ENCODE measurements at regions not wholly inside any gene's neighbourhood (a gene's known extent, or its start where the extent isn't known, plus 50 kb on each side); places are given as distances from the start of the nearest gene placed in this dataset.
A peak's percentile ranks its signal among the peaks of the same experiment; 100 is the strongest.
"Not testable (repeated sequence)": the region's sequence is repeated elsewhere in the genome, so short reads cannot be mapped to it uniquely, and the experiment has no call there.

DNA sequence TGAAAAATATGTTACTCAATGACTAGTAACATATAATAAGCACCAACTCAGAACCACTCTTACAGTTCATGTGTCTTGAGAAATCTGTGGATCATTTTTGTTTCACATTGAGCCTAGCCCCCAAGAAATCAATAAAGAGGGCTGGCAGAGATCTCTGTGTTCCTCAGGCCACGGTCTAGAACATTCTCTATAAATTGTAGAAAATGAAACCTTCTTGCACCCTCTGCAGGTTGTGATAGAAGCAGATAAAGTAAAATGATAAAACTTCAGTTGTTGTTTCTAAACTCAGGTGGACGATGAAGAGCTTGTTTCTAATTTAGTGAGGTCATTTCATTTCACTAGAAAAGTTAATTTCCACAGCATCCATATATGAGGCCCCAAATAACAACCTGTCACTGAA, 182.7 kb downstream of the KIT start:
- no peak overlapping the region for H3K27ac ChIP-seq
- TF ChIP-seq CTCF (IDR thresholded peaks at IDR 0.05): no peak
- H3K9me3 ChIP-seq: no peaks in the 10 kb centered on the region
- H3K4me1 ChIP-seq: no peaks in the 10 kb centered on the region
- H3K4me3 ChIP-seq: no peak overlapping the region
- no peak for DNase-seq (ENCODE audit: low spot score in 2 of 2)
- H3K36me3 ChIP-seq: no peaks in the 10 kb centered on the region
- no peaks in the 10 kb centered on the region for H3K27me3 ChIP-seq
- 70% methylated on average over 2 of the region's 2 CpGs for WGBS

DNA sequence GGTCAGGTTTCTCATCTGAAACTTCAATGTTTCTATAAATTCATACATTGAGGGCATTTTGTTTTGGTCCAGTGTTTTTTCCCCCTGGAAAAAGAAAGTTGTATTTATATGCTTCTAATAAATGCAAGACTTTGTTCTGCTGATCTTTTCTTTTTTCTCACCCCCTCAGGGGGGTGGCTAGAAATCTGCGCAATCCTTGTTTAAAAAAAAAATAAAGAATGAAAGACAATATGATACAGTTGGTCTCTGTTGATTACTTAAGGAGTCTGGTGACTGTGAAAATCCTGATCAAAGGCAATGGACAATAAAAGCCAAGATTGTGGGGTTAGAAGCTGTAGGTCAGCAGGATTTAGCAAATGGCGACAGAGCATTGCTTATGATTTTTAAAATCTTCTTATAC, 180.5 kb downstream of the KIT start:
- Histone ChIP-seq H3K36me3 (no peaks in the 10 kb centered on the region), H3K27ac (no peak overlapping the region), H3K9me3 (no peaks in the 10 kb centered on the region), H3K27me3 (no peaks in the 10 kb centered on the region), H3K4me3 (no peak overlapping the region), H3K4me1 (no peaks in the 10 kb centered on the region)
- DNase-seq (ENCODE audit: low spot score in 2 of 2): no peak
- TF ChIP-seq CTCF (IDR thresholded peaks at IDR 0.05) (no peak), POLR2A (IDR thresholded peaks at IDR 0.05) (no peak), EP300 (IDR thresholded peaks at IDR 0.05) (no peak), POLR2AphosphoS5 (IDR thresholded peaks at IDR 0.05) (no peak)
- WGBS: 87% methylated on average over 2 of the region's 2 CpGs

DNA sequence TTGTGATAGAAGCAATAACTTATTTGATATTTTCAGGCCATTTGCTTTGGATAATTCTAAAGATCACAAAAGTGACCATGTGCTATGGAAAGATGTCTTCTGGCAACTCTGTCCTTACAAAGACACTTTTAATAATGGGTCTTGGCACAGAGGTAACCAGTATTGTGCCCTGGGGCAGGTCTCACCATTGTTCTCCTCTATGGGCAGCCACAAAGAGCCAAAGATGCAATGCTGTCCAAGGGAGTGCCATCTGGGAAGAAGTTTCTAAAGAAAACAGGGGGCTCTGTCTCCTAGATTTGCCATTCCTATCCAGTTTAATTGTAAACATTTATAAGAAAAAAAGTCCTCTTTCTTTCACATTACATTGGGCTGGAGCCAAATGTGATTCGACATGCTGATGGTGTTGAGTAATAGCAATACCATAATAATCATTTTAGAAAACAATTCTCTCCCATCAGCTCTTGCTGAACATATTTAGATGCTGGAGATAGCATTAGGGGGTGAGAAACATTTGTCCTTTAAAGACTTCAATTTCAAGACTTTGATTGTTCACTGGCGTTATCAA, 179.9 kb downstream of the KIT start:
- Histone ChIP-seq H3K27me3 (no peaks in the 10 kb centered on the region), H3K9me3 (no peaks in the 10 kb centered on the region), H3K4me3 (no peak overlapping the region), H3K36me3 (no peaks in the 10 kb centered on the region), H3K27ac (no peak overlapping the region), H3K4me1 (no peaks in the 10 kb centered on the region)
- WGBS: 34% methylated on average over 2 of the region's 2 CpGs
- DNase-seq (ENCODE audit: low spot score in 2 of 2): no peak
- TF ChIP-seq POLR2A (IDR thresholded peaks at IDR 0.05) (no peak), EP300 (IDR thresholded peaks at IDR 0.05) (no peak), CTCF (IDR thresholded peaks at IDR 0.05) (no peak), POLR2AphosphoS5 (IDR thresholded peaks at IDR 0.05) (no peak)

- H3K4me3 ChIP-seq; H3K9me3 ChIP-seq; H3K4me1 ChIP-seq; H3K27me3 ChIP-seq; H3K36me3 ChIP-seq; H3K27ac ChIP-seq; DNase-seq (ENCODE audit: low spot score in 2 of 2): not testable (repeated sequence)
- 61% methylated on average over 4 of the region's 4 CpGs for WGBS
Measured at GRCh38 chr4:54828361-54828760, 170.6 kb downstream of the KIT start.

DNA sequence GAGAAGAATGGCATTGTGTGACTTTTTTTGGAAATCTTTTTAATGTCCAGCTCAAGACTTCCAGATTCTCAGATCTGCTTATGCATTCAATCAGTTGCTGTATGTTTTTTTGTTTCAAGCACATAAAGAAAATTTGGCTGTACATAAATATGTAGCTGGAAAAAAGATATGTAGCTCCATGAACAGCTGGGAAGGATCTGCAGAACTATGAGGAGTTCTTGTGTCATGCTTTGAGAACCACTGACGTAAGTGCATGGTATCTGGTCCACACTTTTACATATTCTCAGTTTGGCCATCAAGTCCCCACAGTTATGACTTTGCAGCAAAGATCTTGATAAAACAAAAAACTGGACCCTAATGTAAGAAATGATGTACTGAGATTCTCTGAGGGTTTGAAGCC, 165.9 kb downstream of the KIT start:
- Histone ChIP-seq H3K4me1 (no peaks in the 10 kb centered on the region), H3K27me3 (no peaks in the 10 kb centered on the region), H3K4me3 (no peak overlapping the region), H3K27ac (no peak overlapping the region), H3K36me3 (no peaks in the 10 kb centered on the region), H3K9me3 (no peaks in the 10 kb centered on the region)
- 87% methylated on average over 1 of the region's 1 CpG for WGBS
- TF ChIP-seq EP300 (IDR thresholded peaks at IDR 0.05): no peak
- no peak for DNase-seq (ENCODE audit: low spot score in 2 of 2)

DNA sequence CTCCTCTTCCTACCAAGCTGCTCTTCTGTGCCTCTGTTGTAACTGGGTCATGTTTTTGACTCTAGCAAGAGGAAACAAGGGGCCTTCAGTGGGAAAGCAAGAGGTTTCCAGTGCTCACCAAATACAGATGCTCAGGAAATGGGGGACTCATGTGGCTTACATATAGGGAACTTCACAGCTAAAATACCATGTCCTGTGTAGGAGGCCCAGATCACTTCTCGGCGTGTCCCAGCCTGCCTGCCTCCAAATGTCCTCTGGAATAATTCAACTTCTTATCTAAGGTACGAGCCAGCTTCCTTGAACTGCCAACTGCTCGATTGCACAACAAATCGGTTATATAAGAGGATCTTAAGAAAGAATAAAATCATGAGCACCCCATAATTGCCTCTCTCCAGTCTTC, 161.3 kb downstream of the KIT start:
- H3K27me3 ChIP-seq: no peaks in the 10 kb centered on the region
- H3K9me3 ChIP-seq: no peaks in the 10 kb centered on the region
- TF ChIP-seq POLR2A (IDR thresholded peaks at IDR 0.05): no peak
- no peak for TF ChIP-seq CTCF (IDR thresholded peaks at IDR 0.05)
- TF ChIP-seq EP300 (IDR thresholded peaks at IDR 0.05): no peak
- TF ChIP-seq POLR2AphosphoS5 (IDR thresholded peaks at IDR 0.05): no peak
- WGBS: 28% methylated on average over 5 of the region's 5 CpGs
- H3K4me3 ChIP-seq: no peak overlapping the region
- peak overlapping the region; percentile 24 for H3K27ac ChIP-seq
- DNase-seq (ENCODE audit: low spot score in 2 of 2): no peak
- no peaks in the 10 kb centered on the region for H3K36me3 ChIP-seq
- H3K4me1 ChIP-seq: no peaks in the 10 kb centered on the region

Data from suprapubic skin (tissue), 4 donors.